AG04450 (cell line): ENCODE measurements at regions not wholly inside any gene's neighbourhood (a gene's known extent, or its start where the extent isn't known, plus 50 kb on each side); places are given as distances from the start of the nearest gene placed in this dataset.

Source experiments
- CTCF ChIA-PET: fragments of 300-600, 350-600 bp; formaldehyde crosslinking; extraction: SDS; loops from one replicate; lab custom pipeline; 2022; ENCODE audit warnings: antibody characterized with exemption, inconsistent platforms; lab: Charles Lee
- POLR2A ChIA-PET: fragments of 350-600 bp; formaldehyde crosslinking; extraction: SDS; loops from one replicate; lab custom pipeline; 2021; ENCODE audit warnings: antibody characterized with exemption, inconsistent platforms; lab: Yijun Ruan, JAX
- DNase-seq: peaks from one replicate; pipeline ENCODE4 v3.0.0-alpha.2; 2011; ENCODE audit warnings: low read depth, low spot score
- H3K27ac ChIP-seq: one replicate; pipeline ENCODE4 v1.5.1; 2012; ENCODE audit warnings: low read depth, low read length, control low read depth
- H3K27me3 ChIP-seq: one replicate; pipeline ENCODE4 v1.6.0; 2012; ENCODE audit warnings: low read length; ENCODE audit not compliant: control insufficient read depth, insufficient read depth
- H3K4me3 ChIP-seq: 2 replicates; pipeline ENCODE4 v1.5.1; 2011; ENCODE audit warnings: mild to moderate bottlenecking, low read depth, low read length, control low read depth
- H3K9me3 ChIP-seq: 2 replicates; pipeline ENCODE4 v1.5.1; 2012; ENCODE audit warnings: low read length; ENCODE audit not compliant: control insufficient read depth, insufficient read depth
- TF ChIP-seq, protein P1 (sequence below): IDR thresholded peaks from 2 replicates; pipeline ENCODE4 v1.5.1; 2011; ENCODE audit warnings: low read depth, low read length, control low read depth, inconsistent platforms

GRCh38 chr4:163679189-163679588, 184.7 kb downstream of the TMA16 start:
- no peaks in the 10 kb centered on the region for H3K9me3 ChIP-seq
- TF ChIP-seq, protein P1, sequence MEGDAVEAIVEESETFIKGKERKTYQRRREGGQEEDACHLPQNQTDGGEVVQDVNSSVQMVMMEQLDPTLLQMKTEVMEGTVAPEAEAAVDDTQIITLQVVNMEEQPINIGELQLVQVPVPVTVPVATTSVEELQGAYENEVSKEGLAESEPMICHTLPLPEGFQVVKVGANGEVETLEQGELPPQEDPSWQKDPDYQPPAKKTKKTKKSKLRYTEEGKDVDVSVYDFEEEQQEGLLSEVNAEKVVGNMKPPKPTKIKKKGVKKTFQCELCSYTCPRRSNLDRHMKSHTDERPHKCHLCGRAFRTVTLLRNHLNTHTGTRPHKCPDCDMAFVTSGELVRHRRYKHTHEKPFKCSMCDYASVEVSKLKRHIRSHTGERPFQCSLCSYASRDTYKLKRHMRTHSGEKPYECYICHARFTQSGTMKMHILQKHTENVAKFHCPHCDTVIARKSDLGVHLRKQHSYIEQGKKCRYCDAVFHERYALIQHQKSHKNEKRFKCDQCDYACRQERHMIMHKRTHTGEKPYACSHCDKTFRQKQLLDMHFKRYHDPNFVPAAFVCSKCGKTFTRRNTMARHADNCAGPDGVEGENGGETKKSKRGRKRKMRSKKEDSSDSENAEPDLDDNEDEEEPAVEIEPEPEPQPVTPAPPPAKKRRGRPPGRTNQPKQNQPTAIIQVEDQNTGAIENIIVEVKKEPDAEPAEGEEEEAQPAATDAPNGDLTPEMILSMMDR: peak; percentile 50
- ChIA-PET CTCF (interaction anchor here (0.8 to 3.5 kb wide), 9 partner anchors 11 to 128 kb away, joined by 3 to 55 read pairs (median 7); no protein-coding TSS in a partner anchor), POLR2A (no interaction called here)
- no peak overlapping the region for H3K27ac ChIP-seq
- no peak overlapping the region for H3K4me3 ChIP-seq
- H3K27me3 ChIP-seq: no peaks in the 10 kb centered on the region
- no peak for DNase-seq

- Histone ChIP-seq H3K27me3 (no peaks in the 10 kb centered on the region), H3K27ac (no peak overlapping the region), H3K9me3 (no peaks in the 10 kb centered on the region), H3K4me3 (no peak overlapping the region)
- ChIA-PET CTCF (interaction anchor here (0.6 to 3.5 kb wide), 30 partner anchors 8 to 1416 kb away, joined by 3 to 55 read pairs (median 4); no protein-coding TSS in a partner anchor), POLR2A (interaction anchor here (0.6 kb wide), 1 partner anchor 130 kb away, joined by 7 read pairs; no protein-coding TSS in a partner anchor)
- no peak for DNase-seq
- TF ChIP-seq, protein P1: no peak
Observed at GRCh38 chr4:163680386-163681098, 186.1 kb downstream of the TMA16 start.

- DNase-seq: no peak
- CTCF ChIA-PET: interaction anchor here (0.6 to 3.5 kb wide), 24 partner anchors 9 to 1415 kb away, joined by 3 to 55 read pairs (median 4); no protein-coding TSS in a partner anchor
Observed at GRCh38 chr4:163681208-163681821, 186.8 kb downstream of the TMA16 start.

GRCh38 chr4:163688856-163689255, 194.4 kb downstream of the TMA16 start:
- ChIA-PET POLR2A (no interaction called here), CTCF (interaction anchor here (0.8 to 6.1 kb wide), 4 partner anchors 9 to 133 kb away, joined by 3 to 24 read pairs (median 6); no protein-coding TSS in a partner anchor)
- no peaks in the 10 kb centered on the region for H3K27me3 ChIP-seq
- TF ChIP-seq, protein P1: no peak
- no peak overlapping the region for H3K27ac ChIP-seq
- no peak overlapping the region for H3K4me3 ChIP-seq
- no peak for DNase-seq
- H3K9me3 ChIP-seq: no peaks in the 10 kb centered on the region

More at GRCh38 chr4:163681208-163681821, 186.8 kb downstream of the TMA16 start:
- Histone ChIP-seq H3K9me3 (no peaks in the 10 kb centered on the region), H3K27ac (no peak overlapping the region), H3K4me3 (no peak overlapping the region), H3K27me3 (no peaks in the 10 kb centered on the region)
- TF ChIP-seq, protein P1: peak; percentile 54
- POLR2A ChIA-PET: no interaction called here
